ENCODE measurements at regions not wholly inside any gene's neighbourhood (a gene's known extent, or its start where the extent isn't known, plus 50 kb on each side); places are given as distances from the start of the nearest gene placed in this dataset.

DNA sequence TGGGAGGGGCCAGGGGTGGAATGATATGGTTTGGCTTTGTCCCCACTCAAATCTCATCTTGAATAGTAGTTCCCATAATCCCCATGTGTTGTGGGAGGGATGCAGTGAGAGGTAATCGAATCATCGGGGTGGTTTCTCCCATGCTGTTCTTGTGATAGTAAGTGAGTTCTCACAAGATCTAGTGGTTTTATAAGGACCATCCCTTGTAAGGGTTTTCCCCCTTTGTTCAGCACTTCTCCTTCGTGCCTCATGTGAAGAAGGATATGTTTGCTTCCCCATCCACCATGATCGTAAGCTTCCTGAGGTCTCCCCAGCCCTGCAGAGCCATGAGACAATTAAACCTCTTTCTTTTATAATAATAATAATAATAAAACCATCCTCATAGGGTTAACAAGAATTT is 53.4 kb upstream of the PRNP start:
- TF ChIP-seq, protein P1, sequence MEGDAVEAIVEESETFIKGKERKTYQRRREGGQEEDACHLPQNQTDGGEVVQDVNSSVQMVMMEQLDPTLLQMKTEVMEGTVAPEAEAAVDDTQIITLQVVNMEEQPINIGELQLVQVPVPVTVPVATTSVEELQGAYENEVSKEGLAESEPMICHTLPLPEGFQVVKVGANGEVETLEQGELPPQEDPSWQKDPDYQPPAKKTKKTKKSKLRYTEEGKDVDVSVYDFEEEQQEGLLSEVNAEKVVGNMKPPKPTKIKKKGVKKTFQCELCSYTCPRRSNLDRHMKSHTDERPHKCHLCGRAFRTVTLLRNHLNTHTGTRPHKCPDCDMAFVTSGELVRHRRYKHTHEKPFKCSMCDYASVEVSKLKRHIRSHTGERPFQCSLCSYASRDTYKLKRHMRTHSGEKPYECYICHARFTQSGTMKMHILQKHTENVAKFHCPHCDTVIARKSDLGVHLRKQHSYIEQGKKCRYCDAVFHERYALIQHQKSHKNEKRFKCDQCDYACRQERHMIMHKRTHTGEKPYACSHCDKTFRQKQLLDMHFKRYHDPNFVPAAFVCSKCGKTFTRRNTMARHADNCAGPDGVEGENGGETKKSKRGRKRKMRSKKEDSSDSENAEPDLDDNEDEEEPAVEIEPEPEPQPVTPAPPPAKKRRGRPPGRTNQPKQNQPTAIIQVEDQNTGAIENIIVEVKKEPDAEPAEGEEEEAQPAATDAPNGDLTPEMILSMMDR (IDR thresholded peaks at IDR 0.05) = no peak
- TF ChIP-seq POLR2A (IDR thresholded peaks at IDR 0.05) = no peak

All from uterus (tissue), 2 donors.